ENCODE measurements at regions not wholly inside any gene's neighbourhood (a gene's known extent, or its start where the extent isn't known, plus 50 kb on each side); places are given as distances from the start of the nearest gene placed in this dataset.
"Not testable (repeated sequence)": the region's sequence is repeated elsewhere in the genome, so short reads cannot be mapped to it uniquely, and the experiment has no call there.

- Histone ChIP-seq H3K4me3 (no peak overlapping the region), H3K4me1 (no peaks in the 10 kb centered on the region), H3K27ac (no peak overlapping the region), H3K9me3 (peaks cover 0 to 25% (median 15%) of the 10 kb centered on the region in 4 donors), H3K36me3 (no peaks in the 10 kb centered on the region), H3K27me3 (no peaks in the 10 kb centered on the region)
- WGBS, 5 donors: 83 to 93% (median 91%) methylated on average over 15 to 16 of the region's 16 CpGs
- TF ChIP-seq POLR2A (IDR thresholded peaks at IDR 0.05) (no peak), POLR2AphosphoS5 (IDR thresholded peaks at IDR 0.05) (no peak), CTCF (IDR thresholded peaks at IDR 0.05) (no peak), EP300 (IDR thresholded peaks at IDR 0.05) (no peak)
- intact Hi-C loops (cut with DNase I; ENCODE audit: low total_unique reads): no loop called here
- DNase-seq: no peak
Measured at GRCh38 chr18:78492813-78493371, 486.7 kb upstream of the SALL3 start.

GRCh38 chr18:78493490-78493889, 486.1 kb upstream of the SALL3 start:
- H3K4me3 ChIP-seq; H3K4me1 ChIP-seq; DNase-seq; H3K27me3 ChIP-seq; H3K27ac ChIP-seq; intact Hi-C loops (cut with DNase I; ENCODE audit: low total_unique reads); H3K36me3 ChIP-seq: not testable (repeated sequence)
- peaks cover 0 to 25% (median 15%) of the 10 kb centered on the region in 4 donors for H3K9me3 ChIP-seq
- 0 to 46% (median 33%) methylated on average over 1 to 5 of the region's 5 CpGs for WGBS, 5 donors

- peak in 1 of 2 donors; percentile 23 for DNase-seq
- Histone ChIP-seq H3K27me3 (no peaks in the 10 kb centered on the region), H3K27ac (no peak overlapping the region), H3K9me3 (peaks cover 0 to 25% (median 15%) of the 10 kb centered on the region in 4 donors), H3K4me1 (no peaks in the 10 kb centered on the region), H3K4me3 (no peak overlapping the region), H3K36me3 (no peaks in the 10 kb centered on the region)
- intact Hi-C loops (cut with DNase I; ENCODE audit: low total_unique reads): no loop called here
- TF ChIP-seq CTCF (IDR thresholded peaks at IDR 0.05): no peak
- no peak for TF ChIP-seq POLR2AphosphoS5 (IDR thresholded peaks at IDR 0.05)
- TF ChIP-seq POLR2A (IDR thresholded peaks at IDR 0.05): no peak
- TF ChIP-seq EP300 (IDR thresholded peaks at IDR 0.05): no peak
- 77 to 89% (median 81%) methylated on average over 20 to 22 of the region's 22 CpGs for WGBS, 5 donors
Measured at GRCh38 chr18:78494204-78495085, 485.2 kb upstream of the SALL3 start.

GRCh38 chr18:78495550-78495949, 484.1 kb upstream of the SALL3 start:
- Histone ChIP-seq H3K27me3 (no peaks in the 10 kb centered on the region), H3K4me1 (no peaks in the 10 kb centered on the region), H3K9me3 (peaks cover 0 to 24% (median 15%) of the 10 kb centered on the region in 4 donors), H3K4me3 (no peak overlapping the region), H3K36me3 (no peaks in the 10 kb centered on the region), H3K27ac (no peak overlapping the region)
- intact Hi-C loops (cut with DNase I; ENCODE audit: low total_unique reads): no loop called here
- 91 to 94% (median 93%) methylated on average over 13 to 14 of the region's 14 CpGs for WGBS, 5 donors
- TF ChIP-seq POLR2AphosphoS5 (IDR thresholded peaks at IDR 0.05) (no peak), POLR2A (IDR thresholded peaks at IDR 0.05) (no peak), EP300 (IDR thresholded peaks at IDR 0.05) (no peak), CTCF (IDR thresholded peaks at IDR 0.05) (no peak)
- no peak for DNase-seq

GRCh38 chr18:78496079-78496478, 483.5 kb upstream of the SALL3 start:
- no peak overlapping the region for H3K4me3 ChIP-seq
- no peaks in the 10 kb centered on the region for H3K36me3 ChIP-seq
- no peak overlapping the region for H3K27ac ChIP-seq
- H3K9me3 ChIP-seq: peaks cover 0 to 19% (median 14%) of the 10 kb centered on the region in 4 donors
- no peak for DNase-seq
- TF ChIP-seq POLR2AphosphoS5 (IDR thresholded peaks at IDR 0.05) (no peak), POLR2A (IDR thresholded peaks at IDR 0.05) (no peak), EP300 (IDR thresholded peaks at IDR 0.05) (no peak), CTCF (IDR thresholded peaks at IDR 0.05) (no peak)
- 73 to 90% (median 84%) methylated on average over 15 to 16 of the region's 16 CpGs for WGBS, 5 donors
- no peaks in the 10 kb centered on the region for H3K27me3 ChIP-seq
- intact Hi-C loops (cut with DNase I; ENCODE audit: low total_unique reads): no loop called here
- H3K4me1 ChIP-seq: no peaks in the 10 kb centered on the region
